Skeletal muscle cell (primary cell): ENCODE measurements at regions not wholly inside any gene's neighbourhood (a gene's known extent, or its start where the extent isn't known, plus 50 kb on each side); places are given as distances from the start of the nearest gene placed in this dataset.
"Not testable (repeated sequence)": the region's sequence is repeated elsewhere in the genome, so short reads cannot be mapped to it uniquely, and the experiment has no call there.

Source experiments
- DNase-seq: peaks from one replicate; pipeline ENCODE4 v3.0.0-alpha.2; 2010; ENCODE audit warnings: low read depth
- H3K4me3 ChIP-seq: 2 replicates; pipeline ENCODE4 v1.5.1; 2011; ENCODE audit warnings: low read depth, mild to moderate bottlenecking, control low read depth, low read length, moderate library complexity

DNA sequence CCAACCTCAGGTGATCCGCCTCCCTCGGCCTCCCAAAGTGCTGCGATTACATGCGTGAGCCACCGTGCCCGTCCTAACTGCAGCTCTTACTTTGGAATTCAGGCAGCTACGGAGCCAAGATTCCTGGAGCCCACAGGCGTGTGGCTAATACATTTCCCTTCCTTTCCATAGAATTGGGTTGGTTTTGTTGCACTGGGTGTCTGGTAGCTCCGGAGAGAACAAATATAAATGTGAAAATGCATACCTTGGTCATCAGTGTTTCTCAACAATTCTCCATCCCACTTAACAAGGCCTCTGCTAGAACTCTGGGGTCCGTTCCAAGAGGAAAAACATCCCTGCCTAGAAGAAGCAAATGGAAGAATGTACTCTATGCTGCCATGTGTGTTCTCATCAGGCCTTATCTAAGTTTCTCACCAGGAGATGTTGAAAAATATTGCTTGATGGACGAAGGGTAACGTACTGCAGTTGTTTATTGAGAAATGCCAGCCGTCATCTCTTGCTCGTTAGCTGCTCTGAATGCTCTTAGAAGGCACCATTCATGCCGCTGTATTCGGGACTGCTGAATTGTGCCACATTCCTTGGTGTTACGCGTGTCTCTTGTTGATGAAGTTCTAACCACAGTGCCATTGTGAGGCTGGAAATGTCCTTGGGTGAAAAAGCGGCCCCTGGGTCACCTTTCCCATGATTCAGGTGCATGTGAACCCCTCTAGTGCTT, 50.5 kb upstream of the CD99 start:
- DNase-seq: no peak
- no peak overlapping the region for H3K4me3 ChIP-seq

DNA sequence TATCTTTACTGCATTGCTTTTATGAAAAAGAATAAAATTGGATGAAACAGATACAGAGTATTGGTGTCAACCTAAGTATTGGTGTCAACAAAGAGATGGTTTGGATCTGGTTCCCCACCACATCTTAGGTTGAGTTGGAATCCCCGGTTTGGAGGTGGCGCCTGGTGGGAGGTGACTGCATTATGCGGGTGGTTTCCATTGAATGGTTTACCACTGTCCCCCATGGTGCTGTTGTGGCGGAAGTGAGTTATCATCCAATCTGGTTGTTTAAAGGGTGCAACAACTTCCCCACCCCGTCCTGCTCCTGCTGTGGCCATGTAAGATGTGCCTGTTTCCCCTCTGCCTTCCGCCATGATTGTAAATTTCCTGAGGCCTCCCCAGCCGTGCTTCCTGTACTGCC, 52.8 kb upstream of the CD99 start:
- H3K4me3 ChIP-seq: no peak overlapping the region
- DNase-seq: no peak

DNA sequence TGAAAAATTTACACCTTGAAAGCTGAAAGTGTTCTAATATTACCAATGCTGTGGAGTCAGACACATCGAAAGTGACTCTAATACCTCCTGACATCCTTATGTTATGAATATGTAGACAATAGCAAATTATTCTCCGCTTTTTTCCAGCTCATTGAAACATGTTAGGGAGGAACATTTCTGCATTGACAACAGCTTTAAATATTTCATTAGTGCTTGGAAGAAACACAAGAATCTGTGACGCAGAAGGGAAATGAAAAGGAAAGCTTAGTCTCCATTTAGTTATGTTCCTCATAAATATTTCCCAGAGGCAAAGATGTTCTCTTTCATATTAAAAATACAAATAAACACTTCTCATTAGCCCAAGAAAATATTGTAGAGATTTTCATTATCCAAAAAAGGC, 55.8 kb upstream of the CD99 start:
- no peak for DNase-seq
- no peak overlapping the region for H3K4me3 ChIP-seq

DNA sequence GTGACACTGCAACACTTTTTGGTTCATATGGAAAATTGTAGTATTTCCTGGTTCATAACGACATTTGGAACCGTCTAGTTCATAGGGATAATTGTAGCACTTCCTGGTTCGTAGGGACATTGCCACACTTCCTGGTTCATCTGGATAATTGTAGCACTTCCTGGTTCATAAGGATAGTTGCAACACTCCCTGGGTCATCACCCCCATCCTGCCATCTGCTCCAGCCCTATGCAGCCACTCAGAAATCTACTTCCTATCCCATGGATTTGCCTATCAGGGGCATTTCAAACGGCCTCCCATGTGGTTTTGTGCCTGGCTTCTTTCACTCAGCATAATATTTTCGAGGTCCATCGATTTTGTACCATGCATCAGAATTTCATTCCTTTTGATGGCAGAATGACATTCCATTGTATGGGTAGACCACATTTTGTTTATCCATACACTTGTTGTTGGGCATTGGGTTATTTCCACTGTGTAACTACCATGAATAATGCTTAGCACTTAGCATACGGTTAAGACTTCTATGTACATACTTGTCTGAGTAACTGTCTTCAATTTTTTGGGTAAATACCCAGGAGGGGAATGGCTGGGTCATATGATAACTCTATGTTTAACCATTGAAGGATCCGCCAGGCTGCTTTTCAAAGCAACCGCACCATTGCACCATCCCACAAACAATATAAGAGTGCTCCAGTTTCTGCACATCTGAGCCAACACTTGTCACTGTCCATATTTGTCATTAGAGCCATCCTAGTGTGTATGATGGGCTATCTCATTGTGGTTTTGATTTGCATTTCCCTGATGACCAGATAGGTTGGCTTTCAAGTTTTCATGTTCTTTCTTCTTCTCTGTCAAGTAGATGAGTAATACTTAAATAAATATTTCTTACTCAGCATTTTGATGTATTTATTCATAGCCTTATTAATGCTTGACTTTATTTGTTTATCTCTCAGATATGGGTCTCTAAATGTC, 58.3 kb upstream of the CD99 start:
- no peak for DNase-seq
- no peak overlapping the region for H3K4me3 ChIP-seq

DNA sequence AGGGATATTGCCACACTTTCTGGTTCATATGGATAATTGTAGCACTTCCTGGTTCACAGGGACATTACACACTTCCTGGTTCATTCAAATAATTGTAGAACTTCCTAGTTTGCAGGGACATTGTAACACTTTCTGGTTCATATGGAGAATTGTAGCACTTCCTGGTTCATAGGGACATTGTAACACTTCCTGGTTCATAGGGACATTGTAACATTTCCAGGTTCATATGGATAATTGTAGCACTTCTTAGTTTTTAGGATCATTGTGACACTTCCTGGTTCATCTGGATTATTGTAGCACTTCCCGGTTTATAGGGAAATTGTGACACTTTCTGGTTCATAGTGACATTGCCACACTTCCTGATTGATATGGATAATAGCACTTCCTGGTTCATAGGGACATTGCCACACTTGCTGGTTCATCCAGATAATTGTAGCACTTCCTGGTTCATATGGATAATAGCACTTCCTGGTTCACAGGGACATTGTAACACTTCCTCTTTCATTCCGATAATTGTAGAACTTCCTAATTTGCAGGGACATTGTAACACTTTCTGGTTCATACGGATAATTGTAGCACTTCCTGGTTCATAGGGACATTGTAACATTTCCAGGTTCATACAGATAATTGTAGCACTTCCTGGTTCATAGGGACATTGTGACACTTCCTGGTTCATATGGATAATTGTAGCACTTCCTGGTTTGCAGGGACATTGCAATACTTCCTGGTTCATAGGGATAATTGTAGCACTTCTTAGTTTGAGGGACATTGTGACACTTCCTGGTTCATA, 59.2 kb upstream of the CD99 start:
- H3K4me3 ChIP-seq: no peak overlapping the region
- DNase-seq: no peak

DNA sequence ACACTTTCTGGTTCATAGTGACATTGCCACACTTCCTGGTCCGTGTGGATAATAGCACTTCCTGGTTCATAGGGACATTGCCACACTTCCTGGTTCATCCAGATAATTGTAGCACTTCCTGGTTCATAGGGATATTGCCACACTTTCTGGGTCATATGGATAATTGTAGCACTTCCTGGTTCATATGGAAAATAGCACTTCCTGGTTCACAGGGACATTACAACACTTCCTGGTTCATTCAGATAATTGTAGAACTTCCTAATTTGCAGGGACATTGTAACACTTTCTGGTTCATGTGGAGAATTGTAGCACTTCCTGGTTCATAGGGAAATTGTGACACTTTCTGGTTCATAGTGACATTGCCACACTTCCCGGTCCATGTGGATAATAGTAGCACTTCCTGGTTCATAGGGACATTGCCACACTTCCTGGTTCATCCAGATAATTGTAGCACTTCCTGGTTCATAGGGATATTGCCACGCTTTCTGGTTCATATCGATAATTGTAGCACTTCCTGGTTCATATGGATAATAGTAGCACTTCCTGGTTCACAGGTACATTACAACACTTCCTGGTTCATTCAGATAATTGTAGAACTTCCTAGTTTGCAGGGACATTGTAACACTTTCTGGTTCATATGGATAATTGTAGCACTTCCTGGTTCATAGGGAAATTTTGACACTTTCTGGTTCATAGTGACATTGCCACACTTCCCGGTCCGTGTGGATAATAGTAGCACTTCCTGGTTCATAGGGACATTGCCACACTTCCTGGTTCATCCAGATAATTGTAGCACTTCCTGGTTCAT, 60.0 kb upstream of the CD99 start:
- not testable (repeated sequence) for H3K4me3 ChIP-seq, DNase-seq

DNA sequence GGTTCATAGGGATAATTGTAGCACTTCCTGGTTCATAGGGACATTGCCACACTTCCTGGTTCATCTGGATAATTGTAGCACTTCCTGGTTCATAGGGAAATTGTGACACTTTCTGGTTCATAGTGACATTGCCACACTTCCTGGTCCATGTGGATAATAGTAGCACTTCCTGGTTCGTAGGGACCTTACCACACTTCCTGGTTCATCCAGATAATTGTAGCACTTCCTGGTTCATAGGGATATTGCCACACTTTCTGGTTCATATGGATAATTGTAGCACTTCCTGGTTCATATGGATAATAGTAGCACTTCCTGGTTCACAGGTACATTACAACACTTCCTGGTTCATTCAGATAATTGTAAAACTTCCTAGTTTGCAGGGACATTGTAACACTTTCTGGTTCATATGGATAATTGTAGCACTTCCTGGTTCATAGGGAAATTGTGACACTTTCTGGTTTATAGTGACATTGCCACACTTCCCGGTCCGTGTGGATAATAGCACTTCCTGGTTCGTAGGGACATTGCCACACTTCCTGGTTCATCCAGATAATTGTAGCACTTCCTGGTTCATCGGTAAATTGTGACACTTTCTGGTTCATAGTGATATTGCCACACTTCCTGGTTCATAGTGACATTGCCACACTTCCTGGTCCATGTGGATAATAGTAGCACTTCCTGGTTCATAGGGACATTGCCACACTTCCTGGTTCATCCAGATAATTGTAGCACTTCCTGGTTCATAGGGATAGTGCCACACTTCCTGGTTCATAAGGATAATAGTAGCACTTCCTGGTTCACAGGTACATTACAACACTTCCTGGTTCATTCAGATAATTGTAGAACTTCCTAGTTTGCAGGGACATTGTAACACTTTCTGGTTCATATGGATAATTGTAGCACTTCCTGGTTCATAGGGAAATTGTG, 60.8 kb upstream of the CD99 start:
- not testable (repeated sequence) for DNase-seq, H3K4me3 ChIP-seq

DNA sequence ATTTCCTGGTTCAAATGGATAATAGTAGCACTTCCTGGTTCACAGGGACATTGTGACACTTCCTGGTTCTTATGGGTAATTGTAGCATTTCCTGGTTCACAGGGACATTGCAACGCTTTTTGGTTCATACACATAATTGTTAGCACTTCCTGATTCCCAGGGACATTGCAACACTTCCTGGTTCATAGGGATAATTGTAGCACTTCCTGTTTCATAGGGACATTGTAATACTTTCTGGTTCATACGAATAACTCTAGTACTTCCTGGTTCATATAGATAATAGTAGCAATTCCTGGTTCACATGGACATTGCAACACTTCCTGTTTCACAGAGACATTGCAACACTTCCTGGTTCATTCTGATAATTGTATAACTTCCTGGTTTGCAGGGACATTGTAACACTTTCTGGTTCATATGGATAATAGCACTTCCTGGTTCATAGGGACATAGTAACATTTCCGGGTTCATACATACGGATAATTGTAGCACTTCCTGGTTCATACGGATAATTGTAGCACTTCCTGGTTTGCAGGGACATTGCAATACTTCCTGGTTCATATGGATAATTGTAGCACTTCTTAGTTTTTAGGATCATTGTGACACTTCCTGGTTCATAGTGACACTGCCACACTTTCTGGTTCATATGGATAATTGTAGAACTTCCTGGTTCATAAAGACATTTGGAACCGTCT, 61.6 kb upstream of the CD99 start:
- H3K4me3 ChIP-seq: no peak overlapping the region

DNA sequence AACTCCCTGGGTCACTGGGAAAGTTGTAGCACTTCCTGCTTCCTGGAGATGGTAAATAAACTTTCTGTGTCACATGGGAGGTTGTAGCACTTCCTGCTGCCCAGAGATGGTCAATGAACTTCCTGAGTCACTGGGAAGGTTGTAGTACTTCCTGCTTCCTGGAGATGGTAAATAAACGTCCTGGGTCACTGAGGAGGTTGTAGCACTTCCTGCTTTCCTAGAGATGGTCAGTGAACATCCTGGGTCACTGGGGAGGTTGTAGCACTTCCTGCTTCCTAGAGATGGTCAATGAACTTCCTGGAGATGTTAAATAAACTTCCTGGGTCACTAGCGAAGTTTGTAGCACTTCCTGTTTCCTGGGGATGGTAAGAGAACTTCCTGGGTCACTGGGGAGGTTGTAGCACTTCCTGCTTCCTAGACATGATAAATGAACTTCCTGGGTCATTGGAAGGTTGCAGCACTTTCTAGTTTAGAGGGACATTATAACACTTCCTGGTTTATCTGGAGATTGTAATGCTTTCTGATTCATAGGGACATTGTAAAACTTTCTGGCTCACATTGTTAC, 62.3 kb upstream of the CD99 start:
- H3K4me3 ChIP-seq: no peak overlapping the region
- no peak for DNase-seq

More for the DNA sequence above, 61.6 kb upstream of the CD99 start:
- no peak for DNase-seq

DNA sequence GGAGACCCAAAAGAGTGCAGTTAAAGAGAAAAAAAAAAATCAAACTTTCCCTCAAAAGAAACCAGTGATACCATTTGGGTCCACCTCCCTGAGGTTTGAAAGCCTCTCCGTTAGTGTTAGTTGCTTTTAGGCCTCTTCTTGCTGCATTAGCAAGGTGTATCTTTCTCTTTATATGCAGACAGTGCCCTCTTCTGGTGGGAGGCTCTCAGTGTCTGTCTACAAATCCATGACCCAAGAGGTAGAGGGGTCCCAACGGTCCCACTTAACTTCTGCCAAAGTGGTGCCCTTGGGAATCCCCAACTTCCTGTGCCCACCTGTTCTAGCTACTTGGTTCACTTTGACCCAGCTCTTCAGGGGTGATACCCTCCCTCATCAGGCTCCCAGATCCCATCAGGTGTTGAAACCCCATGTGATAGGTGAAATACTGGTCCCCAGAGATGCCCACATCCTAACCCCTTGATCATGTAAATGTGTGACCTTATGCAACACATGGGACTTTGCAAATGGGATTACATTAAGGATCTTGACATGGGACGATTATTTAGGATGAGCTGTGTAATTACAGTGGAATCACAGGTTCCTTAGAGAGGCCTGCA, 63.7 kb upstream of the CD99 start:
- H3K4me3 ChIP-seq: no peak overlapping the region
- no peak for DNase-seq

DNA sequence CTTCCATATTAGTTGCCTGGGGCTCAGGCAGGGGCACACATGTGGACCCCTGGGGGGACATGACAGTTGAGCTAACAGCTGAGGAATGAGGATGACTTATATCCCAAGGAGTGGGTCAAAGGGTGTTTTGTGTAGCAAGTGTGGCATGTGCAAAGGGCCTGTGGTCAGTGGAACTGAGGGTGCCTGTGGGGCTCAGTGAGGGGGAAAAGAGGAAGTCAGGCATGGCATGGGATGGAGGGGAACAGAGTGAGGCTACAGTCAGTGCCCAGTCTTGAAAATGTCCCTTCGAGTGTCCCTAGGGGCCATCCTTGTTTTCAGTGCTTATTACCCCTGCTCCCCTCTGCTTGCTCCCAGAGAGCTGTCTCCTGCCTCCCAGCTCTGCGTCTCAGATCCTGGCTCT, 64.3 kb upstream of the CD99 start:
- no peak for DNase-seq
- H3K4me3 ChIP-seq: no peak overlapping the region

DNA sequence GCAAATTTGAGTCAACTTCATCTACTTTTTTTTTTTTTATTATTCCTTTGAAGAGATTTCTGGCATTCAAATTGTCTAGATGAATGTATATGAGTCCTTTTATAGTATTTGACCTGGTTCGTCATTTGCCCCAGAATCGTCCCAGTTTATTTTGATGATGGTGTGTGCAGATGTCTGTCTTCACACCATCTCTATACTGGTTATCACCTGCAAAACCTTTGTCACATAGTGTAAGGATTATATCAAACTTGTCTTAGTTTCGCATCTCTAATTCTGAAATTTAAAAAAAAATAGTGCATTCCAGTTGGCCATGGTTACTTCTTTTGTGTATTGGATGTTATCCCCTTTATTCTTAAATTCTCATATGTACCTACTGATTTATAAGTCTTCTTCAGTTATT, 70.5 kb upstream of the CD99 start:
- no peak overlapping the region for H3K4me3 ChIP-seq
- DNase-seq: no peak

DNA sequence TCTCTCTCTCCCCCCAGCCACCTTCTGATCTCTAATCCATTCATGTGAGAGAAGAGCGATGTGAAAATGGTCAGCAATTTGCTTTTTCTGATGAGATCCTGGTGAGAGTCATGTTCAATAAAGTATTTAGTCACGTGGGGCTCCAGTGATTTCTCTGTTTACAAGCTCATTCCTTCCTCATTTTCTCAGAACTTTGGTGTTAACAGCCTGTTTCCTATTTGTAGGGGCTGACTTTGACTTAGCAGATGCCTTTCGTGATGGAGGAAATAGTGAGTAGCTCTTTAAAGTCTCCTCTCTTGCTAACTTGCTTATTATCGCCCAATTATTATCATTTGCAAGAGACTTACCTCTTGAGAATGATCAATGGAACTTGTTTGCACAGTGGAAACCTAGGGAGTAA, 72.6 kb upstream of the CD99 start:
- no peak for DNase-seq
- H3K4me3 ChIP-seq: no peak overlapping the region

DNA sequence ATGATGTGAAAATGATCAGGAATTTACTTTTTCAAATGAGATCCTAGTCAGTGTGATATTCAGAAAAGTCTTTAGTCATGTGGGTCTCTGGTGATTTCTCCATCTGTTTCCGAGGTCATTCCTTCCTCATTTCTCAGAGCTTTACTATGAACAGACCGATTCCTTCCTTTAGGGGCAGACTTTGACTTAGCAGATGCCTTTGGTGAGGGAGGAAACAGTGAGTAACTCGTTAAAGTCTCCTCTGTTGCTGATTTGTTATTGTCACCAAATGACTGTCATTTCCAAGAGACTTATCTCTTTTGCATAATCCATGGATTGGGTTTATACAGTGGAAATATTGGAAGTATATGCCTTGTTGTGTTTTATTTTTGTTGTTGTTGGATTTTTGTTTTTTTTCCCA, 76.2 kb upstream of the CD99 start:
- peak; percentile 51 for DNase-seq

DNA sequence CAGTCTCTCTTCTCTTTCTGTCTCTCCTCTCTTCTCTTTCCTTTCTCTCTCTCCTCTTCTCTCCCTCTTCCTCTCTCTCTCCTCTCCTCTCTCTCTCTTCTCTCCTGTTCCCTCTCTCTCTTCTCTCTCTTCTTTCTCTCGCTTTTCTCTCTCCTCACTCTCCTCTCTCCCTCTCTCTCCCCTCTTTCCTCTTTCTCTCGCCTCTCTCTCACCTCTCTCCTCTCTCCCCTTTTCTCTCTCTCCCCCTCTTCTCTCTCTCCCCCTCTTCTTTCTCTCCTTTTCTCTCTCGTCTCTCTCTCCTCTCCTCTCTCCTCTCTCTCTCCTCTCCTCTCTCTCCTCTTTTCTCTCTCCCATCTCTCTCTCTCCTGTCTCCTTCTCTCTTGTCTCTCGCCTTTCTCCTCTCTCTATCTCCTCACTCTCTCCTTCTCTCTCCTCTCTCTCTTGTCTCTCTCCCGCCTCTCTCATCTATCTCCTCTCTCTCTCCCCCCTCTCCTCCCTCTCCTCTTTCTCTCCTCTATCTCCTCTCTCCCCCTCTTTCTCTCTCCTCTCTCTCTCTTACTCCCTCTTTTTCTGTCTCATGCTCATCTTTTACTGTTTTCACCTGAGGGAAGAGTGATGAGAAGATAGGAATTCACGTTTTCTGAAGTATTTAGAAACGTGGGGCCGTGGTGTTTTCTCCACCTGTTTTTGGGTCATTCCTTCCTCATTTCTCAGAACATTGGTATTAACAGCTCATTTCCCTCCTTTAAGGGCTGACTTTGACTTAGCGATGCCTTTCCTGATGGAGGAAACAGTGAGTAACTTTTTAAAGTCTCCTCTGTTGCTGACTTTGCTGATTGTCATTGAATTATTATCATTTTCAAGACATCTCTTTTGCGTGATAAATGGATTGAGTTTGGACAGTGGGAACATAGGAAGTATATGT, 80.6 kb upstream of the CD99 start:
- DNase-seq: no peak
- peak overlapping the region; percentile 90 for H3K4me3 ChIP-seq

More for the DNA sequence above, 76.2 kb upstream of the CD99 start:
- no peak overlapping the region for H3K4me3 ChIP-seq
